ENCODE measurements at regions not wholly inside any gene's neighbourhood (a gene's known extent, or its start where the extent isn't known, plus 50 kb on each side); places are given as distances from the start of the nearest gene placed in this dataset.

GRCh38 chr9:13383855-13384254, 104.4 kb upstream of the MPDZ start:
- TF ChIP-seq POLR2AphosphoS5 (IDR thresholded peaks at IDR 0.05) (no peak), EP300 (IDR thresholded peaks at IDR 0.05) (no peak)
- TF ChIP-seq, protein P1, sequence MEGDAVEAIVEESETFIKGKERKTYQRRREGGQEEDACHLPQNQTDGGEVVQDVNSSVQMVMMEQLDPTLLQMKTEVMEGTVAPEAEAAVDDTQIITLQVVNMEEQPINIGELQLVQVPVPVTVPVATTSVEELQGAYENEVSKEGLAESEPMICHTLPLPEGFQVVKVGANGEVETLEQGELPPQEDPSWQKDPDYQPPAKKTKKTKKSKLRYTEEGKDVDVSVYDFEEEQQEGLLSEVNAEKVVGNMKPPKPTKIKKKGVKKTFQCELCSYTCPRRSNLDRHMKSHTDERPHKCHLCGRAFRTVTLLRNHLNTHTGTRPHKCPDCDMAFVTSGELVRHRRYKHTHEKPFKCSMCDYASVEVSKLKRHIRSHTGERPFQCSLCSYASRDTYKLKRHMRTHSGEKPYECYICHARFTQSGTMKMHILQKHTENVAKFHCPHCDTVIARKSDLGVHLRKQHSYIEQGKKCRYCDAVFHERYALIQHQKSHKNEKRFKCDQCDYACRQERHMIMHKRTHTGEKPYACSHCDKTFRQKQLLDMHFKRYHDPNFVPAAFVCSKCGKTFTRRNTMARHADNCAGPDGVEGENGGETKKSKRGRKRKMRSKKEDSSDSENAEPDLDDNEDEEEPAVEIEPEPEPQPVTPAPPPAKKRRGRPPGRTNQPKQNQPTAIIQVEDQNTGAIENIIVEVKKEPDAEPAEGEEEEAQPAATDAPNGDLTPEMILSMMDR (IDR thresholded peaks at IDR 0.05), result no peak
